ENCODE measurements at regions not wholly inside any gene's neighbourhood (a gene's known extent, or its start where the extent isn't known, plus 50 kb on each side); places are given as distances from the start of the nearest gene placed in this dataset.
"Not testable (repeated sequence)": the region's sequence is repeated elsewhere in the genome, so short reads cannot be mapped to it uniquely, and the experiment has no call there.

GRCh38 chr2:191499874-191500565, 177.9 kb upstream of the NABP1 start:
- ChIA-PET CTCF (interaction anchor here (0.8 to 1.2 kb wide), 4 partner anchors 10 to 448 kb away, joined by 3 to 6 read pairs (median 3); no protein-coding TSS in a partner anchor), POLR2A (ENCODE audit: low non-redundant PET) (no interaction called here)
- TF ChIP-seq, protein P1, sequence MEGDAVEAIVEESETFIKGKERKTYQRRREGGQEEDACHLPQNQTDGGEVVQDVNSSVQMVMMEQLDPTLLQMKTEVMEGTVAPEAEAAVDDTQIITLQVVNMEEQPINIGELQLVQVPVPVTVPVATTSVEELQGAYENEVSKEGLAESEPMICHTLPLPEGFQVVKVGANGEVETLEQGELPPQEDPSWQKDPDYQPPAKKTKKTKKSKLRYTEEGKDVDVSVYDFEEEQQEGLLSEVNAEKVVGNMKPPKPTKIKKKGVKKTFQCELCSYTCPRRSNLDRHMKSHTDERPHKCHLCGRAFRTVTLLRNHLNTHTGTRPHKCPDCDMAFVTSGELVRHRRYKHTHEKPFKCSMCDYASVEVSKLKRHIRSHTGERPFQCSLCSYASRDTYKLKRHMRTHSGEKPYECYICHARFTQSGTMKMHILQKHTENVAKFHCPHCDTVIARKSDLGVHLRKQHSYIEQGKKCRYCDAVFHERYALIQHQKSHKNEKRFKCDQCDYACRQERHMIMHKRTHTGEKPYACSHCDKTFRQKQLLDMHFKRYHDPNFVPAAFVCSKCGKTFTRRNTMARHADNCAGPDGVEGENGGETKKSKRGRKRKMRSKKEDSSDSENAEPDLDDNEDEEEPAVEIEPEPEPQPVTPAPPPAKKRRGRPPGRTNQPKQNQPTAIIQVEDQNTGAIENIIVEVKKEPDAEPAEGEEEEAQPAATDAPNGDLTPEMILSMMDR (conservative IDR thresholded peaks at IDR 0.05; ENCODE audit: low read depth) = no peak
- no peak overlapping the region for H3K27ac ChIP-seq
- DNase-seq (ENCODE audit: low spot score) = no peak

- TF ChIP-seq, protein P1 (conservative IDR thresholded peaks at IDR 0.05; ENCODE audit: low read depth) = no peak
- CTCF ChIA-PET = interaction anchor here (0.6 to 1.3 kb wide), 11 partner anchors 10 to 513 kb away, joined by 3 to 18 read pairs (median 4); no protein-coding TSS in a partner anchor
- no peak for DNase-seq (ENCODE audit: low spot score)
- no peak overlapping the region for H3K27ac ChIP-seq
- POLR2A ChIA-PET (ENCODE audit: low non-redundant PET) = no interaction called here
Measured at GRCh38 chr2:191500566-191500883, 177.4 kb upstream of the NABP1 start.

- TF ChIP-seq, protein P1 (conservative IDR thresholded peaks at IDR 0.05; ENCODE audit: low read depth) = no peak
- CTCF ChIA-PET = interaction anchor here (0.6 to 1.3 kb wide), 29 partner anchors 11 to 1399 kb away, joined by 3 to 18 read pairs (median 4); no protein-coding TSS in a partner anchor
- POLR2A ChIA-PET (ENCODE audit: low non-redundant PET) = no interaction called here
- no peak overlapping the region for H3K27ac ChIP-seq
- no peak for DNase-seq (ENCODE audit: low spot score)
Measured at GRCh38 chr2:191500884-191501560, 176.9 kb upstream of the NABP1 start.

GRCh38 chr2:191501561-191502168, 176.3 kb upstream of the NABP1 start:
- CTCF ChIA-PET = interaction anchor here (0.5 to 1.3 kb wide), 29 partner anchors 13 to 1617 kb away, joined by 3 to 18 read pairs (median 5); no protein-coding TSS in a partner anchor
- TF ChIP-seq, protein P1 (conservative IDR thresholded peaks at IDR 0.05; ENCODE audit: low read depth) = peak; percentile 66
- POLR2A ChIA-PET (ENCODE audit: low non-redundant PET) = no interaction called here
- DNase-seq (ENCODE audit: low spot score) = peak; percentile 50
- no peak overlapping the region for H3K27ac ChIP-seq

GRCh38 chr2:191506515-191506914, 171.4 kb upstream of the NABP1 start:
- DNase-seq (ENCODE audit: low spot score) = no peak
- POLR2A ChIA-PET (ENCODE audit: low non-redundant PET) = no interaction called here
- no peak overlapping the region for H3K27ac ChIP-seq
- TF ChIP-seq, protein P1 (conservative IDR thresholded peaks at IDR 0.05; ENCODE audit: low read depth) = no peak
- CTCF ChIA-PET = interaction anchor here (0.6 to 1.1 kb wide), 2 partner anchors 83 to 341 kb away, joined by 3 read pairs; no protein-coding TSS in a partner anchor

DNA sequence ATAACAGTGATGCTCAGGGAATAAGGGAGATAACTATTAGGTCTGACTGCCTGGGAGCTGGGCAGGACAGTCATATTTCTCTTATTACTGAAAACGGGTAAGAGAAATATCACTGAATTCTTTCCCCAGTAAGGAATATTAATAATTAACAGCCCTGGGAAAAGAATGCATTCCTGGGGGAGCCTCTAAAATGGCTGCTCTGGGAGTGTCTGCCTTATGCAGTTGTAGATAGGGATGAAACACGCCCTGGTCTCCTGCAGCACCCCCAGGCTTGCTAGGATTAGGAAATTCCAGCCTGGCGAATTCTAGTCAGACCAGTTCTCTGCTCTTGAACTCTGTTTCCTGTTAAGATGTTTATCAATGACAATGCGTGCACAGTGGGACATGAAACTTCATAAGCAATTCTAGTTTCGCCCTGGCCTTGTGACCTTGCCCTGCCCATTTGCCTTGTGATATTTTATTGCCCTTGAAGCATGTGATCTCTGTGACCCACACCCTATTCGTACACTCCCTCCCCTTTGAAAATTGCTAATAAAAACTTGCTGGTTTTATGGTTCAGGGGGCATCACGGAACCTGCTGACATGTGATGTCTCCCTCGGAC, 170.6 kb upstream of the NABP1 start:
- CTCF ChIA-PET = interaction anchor here (1.1 kb wide), 1 partner anchor 342 kb away, joined by 3 read pairs; no protein-coding TSS in a partner anchor
- DNase-seq (ENCODE audit: low spot score); POLR2A ChIA-PET (ENCODE audit: low non-redundant PET); H3K27ac ChIP-seq: not testable (repeated sequence)

Data from RWPE1 (cell line).